ENCODE measurements at regions not wholly inside any gene's neighbourhood (a gene's known extent, or its start where the extent isn't known, plus 50 kb on each side); places are given as distances from the start of the nearest gene placed in this dataset.
"Not testable (repeated sequence)": the region's sequence is repeated elsewhere in the genome, so short reads cannot be mapped to it uniquely, and the experiment has no call there.

DNA sequence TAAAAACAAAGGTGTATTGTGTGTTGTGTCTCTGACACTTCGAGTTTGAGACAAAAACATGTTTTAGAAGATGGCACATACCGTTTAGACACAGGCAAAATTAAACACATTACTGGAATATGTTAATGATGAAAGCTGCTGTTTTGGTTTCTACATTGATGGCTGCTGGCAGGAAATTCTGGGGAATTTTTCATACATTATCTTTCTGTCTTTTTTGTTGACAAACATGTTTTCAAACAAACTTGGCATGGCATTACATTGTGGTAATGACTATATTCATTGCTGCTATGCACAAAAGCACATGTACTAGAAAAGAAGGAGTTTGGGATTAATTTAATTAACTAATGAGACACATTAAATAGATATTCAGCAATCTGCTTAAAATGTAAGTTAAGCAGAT lies 1187.6 kb downstream of the OLFM4 start:
- H3K4me3 Mint-ChIP-seq = no peak overlapping the region
- no peak overlapping the region for H3K27ac Mint-ChIP-seq (ENCODE audit: low read depth)
- no peaks in the 10 kb centered on the region for H3K27me3 Mint-ChIP-seq
- DNase-seq (ENCODE audit: low spot score in 2 of 2) (no peak), ATAC-seq (replicated peaks; ENCODE audit: extremely low read depth, poor library complexity, severe bottlenecking) (no peak)
- H3K36me3 Mint-ChIP-seq (ENCODE audit: insufficient read depth) = no peaks in the 10 kb centered on the region
- H3K9me3 Mint-ChIP-seq = peaks cover 34% of the 10 kb centered on the region
- no peaks in the 10 kb centered on the region for H3K4me1 Mint-ChIP-seq

DNA sequence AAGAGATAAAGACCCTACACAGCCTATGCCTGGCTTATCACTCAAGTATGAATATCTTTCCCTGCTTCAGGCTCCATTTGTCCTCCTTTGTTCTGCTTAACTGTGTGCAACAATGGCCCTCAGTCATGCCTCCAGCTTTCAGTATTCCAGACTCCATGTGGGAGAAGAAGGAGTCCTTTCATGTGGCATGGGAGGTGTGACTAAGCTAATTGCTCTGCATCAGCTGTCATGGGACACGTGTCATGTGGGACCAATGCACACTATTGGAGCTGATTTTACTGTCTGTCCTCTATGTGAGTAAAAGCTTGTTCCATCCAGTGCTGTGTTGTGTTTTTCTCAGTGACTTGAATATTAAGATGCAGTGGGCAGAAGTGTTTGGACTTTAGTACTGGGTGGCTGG lies 1198.3 kb downstream of the OLFM4 start:
- Mint-ChIP-seq H3K9me3 (peaks cover 21% of the 10 kb centered on the region), H3K36me3 (ENCODE audit: insufficient read depth) (no peaks in the 10 kb centered on the region), H3K4me1 (no peaks in the 10 kb centered on the region), H3K4me3 (no peak overlapping the region), H3K27ac (ENCODE audit: low read depth) (no peak overlapping the region), H3K27me3 (no peaks in the 10 kb centered on the region)
- ATAC-seq (replicated peaks; ENCODE audit: extremely low read depth, poor library complexity, severe bottlenecking) (no peak), DNase-seq (ENCODE audit: low spot score in 2 of 2) (no peak)

DNA sequence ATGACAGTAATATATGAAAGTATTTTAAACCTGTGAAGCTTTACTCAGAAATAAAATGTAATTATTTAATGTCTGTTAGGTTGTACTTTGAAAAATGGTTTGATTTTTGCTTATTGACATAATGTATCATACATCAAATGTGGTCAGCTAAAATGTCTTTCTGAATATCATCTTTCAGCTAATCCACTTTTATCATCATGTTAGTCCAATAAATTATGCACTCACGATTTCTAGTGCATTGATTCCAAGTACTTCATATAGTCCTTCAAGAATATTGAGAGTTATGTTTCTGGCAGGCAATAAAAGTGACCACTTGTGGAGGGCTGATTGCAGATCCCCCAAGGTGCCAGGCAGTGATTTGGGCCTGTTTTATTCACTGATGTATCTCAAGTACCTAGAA lies 1204.1 kb downstream of the OLFM4 start:
- no peaks in the 10 kb centered on the region for H3K36me3 Mint-ChIP-seq (ENCODE audit: insufficient read depth)

DNA sequence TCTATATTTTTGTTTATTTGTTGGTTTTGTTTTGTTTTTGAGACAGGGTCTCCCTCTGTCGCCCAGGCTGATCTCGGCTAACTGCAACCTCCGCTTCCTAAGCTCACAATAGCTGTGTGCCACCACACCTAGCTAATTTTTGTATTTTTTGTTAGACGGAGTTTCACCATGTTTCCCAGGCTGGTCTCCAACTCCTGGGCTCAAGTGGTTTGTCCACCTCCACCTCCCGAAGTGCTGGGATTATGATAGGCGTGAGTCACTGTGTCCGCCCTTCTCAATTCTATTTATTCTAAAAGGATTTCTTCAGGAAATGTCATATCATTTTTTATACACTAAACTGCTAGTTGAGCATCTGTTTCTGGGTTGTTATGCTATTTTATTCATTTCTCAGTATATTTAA lies 1206.0 kb downstream of the OLFM4 start:
- Mint-ChIP-seq H3K4me3 (no peak overlapping the region), H3K27ac (ENCODE audit: low read depth) (no peak overlapping the region), H3K9me3 (peaks cover 6% of the 10 kb centered on the region), H3K4me1 (no peaks in the 10 kb centered on the region), H3K27me3 (no peaks in the 10 kb centered on the region), H3K36me3 (ENCODE audit: insufficient read depth) (no peaks in the 10 kb centered on the region)
- DNase-seq (ENCODE audit: low spot score in 2 of 2) (no peak), ATAC-seq (replicated peaks; ENCODE audit: extremely low read depth, poor library complexity, severe bottlenecking) (no peak)

More for the DNA sequence above, 1204.1 kb downstream of the OLFM4 start:
- H3K27ac Mint-ChIP-seq (ENCODE audit: low read depth) = no peak overlapping the region
- peaks cover 6% of the 10 kb centered on the region for H3K9me3 Mint-ChIP-seq
- no peaks in the 10 kb centered on the region for H3K27me3 Mint-ChIP-seq
- no peaks in the 10 kb centered on the region for H3K4me1 Mint-ChIP-seq
- ATAC-seq (replicated peaks; ENCODE audit: extremely low read depth, poor library complexity, severe bottlenecking) (no peak), DNase-seq (ENCODE audit: low spot score in 2 of 2) (no peak)
- H3K4me3 Mint-ChIP-seq = no peak overlapping the region

DNA sequence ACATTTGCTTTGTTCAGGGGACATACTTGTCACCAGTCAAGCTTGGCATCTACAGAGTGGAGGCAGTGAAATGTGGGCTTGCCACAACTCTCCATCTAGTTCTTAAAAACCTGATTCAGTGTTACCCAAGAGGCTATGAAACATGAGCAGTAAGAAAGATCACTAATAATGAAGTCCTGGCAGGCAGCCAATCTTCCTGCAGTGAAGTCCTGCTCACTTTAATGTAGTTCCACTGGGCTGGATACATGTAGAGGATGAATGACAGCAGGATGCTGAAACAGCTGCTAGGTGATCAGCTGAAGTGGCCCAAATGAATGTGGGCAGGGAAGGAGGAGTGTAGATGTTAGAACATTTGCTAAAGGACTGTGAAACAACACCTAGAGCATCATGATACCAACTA lies 1213.1 kb downstream of the OLFM4 start:
- ATAC-seq (replicated peaks; ENCODE audit: extremely low read depth, poor library complexity, severe bottlenecking) = no peak
- no peak for DNase-seq (ENCODE audit: low spot score in 2 of 2)
- Mint-ChIP-seq H3K4me1 (no peaks in the 10 kb centered on the region), H3K9me3 (peaks cover 20% of the 10 kb centered on the region), H3K36me3 (ENCODE audit: insufficient read depth) (no peaks in the 10 kb centered on the region), H3K27ac (ENCODE audit: low read depth) (no peak overlapping the region), H3K4me3 (no peak overlapping the region), H3K27me3 (no peaks in the 10 kb centered on the region)

DNA sequence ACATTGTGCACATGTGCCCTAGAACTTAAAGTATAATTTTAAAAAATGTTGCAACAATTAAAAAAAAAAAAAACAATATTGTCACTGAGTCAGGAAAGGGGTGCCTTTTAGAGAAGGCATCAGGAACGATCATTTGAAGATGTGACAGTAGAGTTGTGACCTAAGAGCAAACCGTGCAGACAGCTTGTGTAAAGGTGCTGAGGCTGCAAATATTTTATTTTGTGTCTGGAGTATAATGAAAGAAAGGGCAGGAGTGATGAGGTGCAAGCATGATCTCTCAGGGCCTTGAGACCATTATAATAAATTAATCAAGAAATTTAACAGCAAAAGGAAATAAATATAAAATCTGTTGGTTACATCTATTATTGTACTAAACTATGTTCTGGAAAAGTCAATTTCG lies 1219.7 kb downstream of the OLFM4 start:
- H3K4me1 Mint-ChIP-seq = no peaks in the 10 kb centered on the region
- no peak overlapping the region for H3K27ac Mint-ChIP-seq (ENCODE audit: low read depth)
- no peaks in the 10 kb centered on the region for H3K27me3 Mint-ChIP-seq
- DNase-seq (ENCODE audit: low spot score in 2 of 2) = no peak
- no peaks in the 10 kb centered on the region for H3K36me3 Mint-ChIP-seq (ENCODE audit: insufficient read depth)
- no peak overlapping the region for H3K4me3 Mint-ChIP-seq
- peaks cover 13% of the 10 kb centered on the region for H3K9me3 Mint-ChIP-seq
- no peak for ATAC-seq (replicated peaks; ENCODE audit: extremely low read depth, poor library complexity, severe bottlenecking)

DNA sequence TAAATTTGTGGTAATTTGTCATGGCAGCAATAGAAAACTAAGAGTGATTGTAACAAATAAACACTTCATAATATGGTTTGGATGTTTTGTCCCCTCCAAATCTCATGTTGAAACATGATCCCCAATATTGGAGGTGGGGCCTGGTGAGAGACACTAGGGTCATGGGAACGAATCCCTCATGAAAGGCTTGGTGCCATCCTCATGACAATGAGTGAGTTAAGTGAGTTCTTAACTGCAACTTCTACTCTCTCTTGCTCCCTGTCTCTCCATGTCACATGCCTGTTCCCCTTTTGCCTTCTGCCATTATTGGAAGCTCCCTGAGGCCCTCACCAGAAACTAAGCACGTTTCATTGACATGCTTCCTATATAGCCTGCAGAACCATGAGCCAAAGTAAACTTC lies 1233.2 kb downstream of the OLFM4 start:
- H3K4me1 Mint-ChIP-seq = no peaks in the 10 kb centered on the region
- no peak overlapping the region for H3K4me3 Mint-ChIP-seq
- no peak for ATAC-seq (replicated peaks; ENCODE audit: extremely low read depth, poor library complexity, severe bottlenecking)
- H3K27me3 Mint-ChIP-seq = no peaks in the 10 kb centered on the region
- H3K36me3 Mint-ChIP-seq (ENCODE audit: insufficient read depth) = no peaks in the 10 kb centered on the region
- no peak for DNase-seq (ENCODE audit: low spot score in 2 of 2)
- H3K9me3 Mint-ChIP-seq = peaks cover 28% of the 10 kb centered on the region
- no peak overlapping the region for H3K27ac Mint-ChIP-seq (ENCODE audit: low read depth)

DNA sequence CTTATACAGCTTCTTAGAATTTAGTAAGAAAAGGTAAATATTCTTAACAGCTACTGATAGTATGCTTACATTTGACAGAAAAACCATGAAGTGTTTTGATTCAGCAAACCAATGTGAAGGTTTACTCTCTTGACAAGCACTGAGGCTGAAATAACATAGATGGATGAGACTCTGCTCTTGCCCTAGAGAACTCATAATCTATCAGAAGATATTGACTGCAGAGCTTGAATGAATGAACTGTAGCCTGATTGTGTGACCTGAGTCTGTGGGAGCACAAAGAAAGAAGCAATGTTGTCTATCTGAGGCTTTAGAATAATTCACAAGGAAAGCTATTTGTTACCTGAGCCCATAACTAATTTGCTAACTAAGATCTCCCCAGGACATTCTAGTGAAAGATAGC lies 1235.3 kb downstream of the OLFM4 start:
- H3K4me1 Mint-ChIP-seq = no peaks in the 10 kb centered on the region
- H3K9me3 Mint-ChIP-seq = peaks cover 15% of the 10 kb centered on the region
- H3K4me3 Mint-ChIP-seq = no peak overlapping the region
- H3K27ac Mint-ChIP-seq (ENCODE audit: low read depth) = no peak overlapping the region
- ATAC-seq (replicated peaks; ENCODE audit: extremely low read depth, poor library complexity, severe bottlenecking) (no peak), DNase-seq (ENCODE audit: low spot score in 2 of 2) (no peak)
- no peaks in the 10 kb centered on the region for H3K27me3 Mint-ChIP-seq
- peaks cover 2% of the 10 kb centered on the region for H3K36me3 Mint-ChIP-seq (ENCODE audit: insufficient read depth)

DNA sequence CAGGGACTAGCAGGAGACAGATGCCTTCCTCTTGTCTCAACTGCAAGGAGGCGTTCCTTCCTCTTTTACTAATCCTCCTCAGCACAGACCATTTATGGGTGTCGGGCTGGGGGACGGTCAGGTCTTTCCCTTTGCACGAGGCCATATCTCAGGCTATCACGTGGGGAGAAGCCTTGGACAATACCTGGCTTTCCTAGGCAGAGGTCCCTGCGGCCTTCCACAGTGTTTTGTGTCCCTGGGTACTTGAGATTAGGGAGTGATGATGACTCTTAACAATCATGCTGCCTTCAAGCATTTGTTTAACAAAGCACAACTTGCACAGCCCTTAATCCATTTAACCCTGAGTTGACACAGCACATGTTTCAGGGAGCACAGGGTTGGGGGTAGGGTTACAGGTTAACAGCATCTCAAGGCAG lies 1238.6 kb downstream of the OLFM4 start:
- H3K27me3 Mint-ChIP-seq; DNase-seq (ENCODE audit: low spot score in 2 of 2); H3K27ac Mint-ChIP-seq (ENCODE audit: low read depth); H3K4me1 Mint-ChIP-seq; H3K36me3 Mint-ChIP-seq (ENCODE audit: insufficient read depth); H3K4me3 Mint-ChIP-seq; ATAC-seq (replicated peaks; ENCODE audit: extremely low read depth, poor library complexity, severe bottlenecking): not testable (repeated sequence)
- peaks cover 33% of the 10 kb centered on the region for H3K9me3 Mint-ChIP-seq

DNA sequence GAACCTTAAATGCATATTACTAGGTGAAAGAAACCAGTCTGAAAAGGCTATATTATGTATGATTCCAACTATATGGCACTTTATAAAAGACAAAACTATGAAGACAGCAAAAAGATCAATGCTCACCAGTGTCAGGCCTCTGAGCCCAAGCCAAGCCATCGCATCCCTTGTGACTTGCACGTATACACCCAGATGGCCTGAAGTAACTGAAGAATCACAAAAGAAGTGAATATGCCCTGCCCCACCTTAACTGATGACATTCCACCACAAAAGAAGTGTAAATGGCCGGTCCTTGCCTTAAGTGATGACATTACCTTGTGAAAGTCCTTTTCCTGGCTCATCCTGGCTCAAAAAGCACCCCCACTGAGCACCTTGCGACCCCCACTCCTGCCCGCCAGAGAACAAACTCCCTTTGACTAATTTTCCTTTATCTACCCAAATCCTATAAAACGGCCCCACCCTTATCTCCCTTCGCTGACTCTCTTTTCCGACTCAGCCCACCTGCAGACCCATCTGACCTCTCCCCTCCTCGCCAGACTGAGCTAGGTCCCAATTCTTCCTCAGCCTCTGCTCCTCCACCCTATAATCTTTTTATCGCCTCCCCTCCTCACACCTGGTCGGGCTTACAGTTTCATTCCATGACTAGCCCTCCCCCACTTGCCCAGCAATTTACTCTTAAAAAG lies 1239.5 kb downstream of the OLFM4 start:
- not testable (repeated sequence) for ATAC-seq (replicated peaks; ENCODE audit: extremely low read depth, poor library complexity, severe bottlenecking)

DNA sequence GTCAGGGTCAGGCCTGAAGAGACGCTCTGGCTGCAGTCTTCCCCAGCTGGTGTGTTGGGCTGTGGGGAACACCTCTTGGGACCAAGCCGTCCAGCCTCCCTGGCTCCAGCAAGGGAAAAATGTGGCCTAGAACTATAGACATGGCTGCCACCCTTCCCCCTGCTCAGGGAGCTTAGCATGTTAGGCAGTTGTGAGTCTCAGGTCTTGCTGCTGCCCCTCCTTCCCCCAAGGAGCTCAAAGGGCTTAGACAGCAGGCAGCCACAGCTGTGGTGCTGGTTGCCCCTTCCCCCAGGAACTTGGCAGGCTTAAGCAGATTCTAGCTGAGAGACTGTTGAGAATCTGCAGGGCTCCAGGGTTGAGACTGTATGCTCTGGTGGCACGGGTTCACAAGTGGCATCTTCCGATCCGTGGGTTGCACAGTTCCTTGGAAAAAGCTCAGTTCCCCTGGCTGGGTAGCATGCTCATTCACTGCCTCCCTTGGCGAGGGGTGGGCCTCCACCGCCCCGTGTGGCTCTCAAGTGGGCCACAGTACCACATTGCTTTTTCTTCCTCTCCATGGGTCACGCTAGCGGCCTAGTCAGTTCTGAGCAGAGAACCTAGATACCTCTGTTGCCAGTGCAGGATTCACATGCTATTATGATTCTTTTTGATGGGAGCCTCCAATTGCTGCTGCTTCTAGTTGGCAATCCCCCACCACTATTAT lies 1258.6 kb downstream of the OLFM4 start:
- H3K27me3 Mint-ChIP-seq = no peaks in the 10 kb centered on the region
- no peak overlapping the region for H3K27ac Mint-ChIP-seq (ENCODE audit: low read depth)
- DNase-seq (ENCODE audit: low spot score in 2 of 2) (no peak), ATAC-seq (replicated peaks; ENCODE audit: extremely low read depth, poor library complexity, severe bottlenecking) (no peak)
- peaks cover 30% of the 10 kb centered on the region for H3K9me3 Mint-ChIP-seq
- H3K4me3 Mint-ChIP-seq = no peak overlapping the region
- no peaks in the 10 kb centered on the region for H3K4me1 Mint-ChIP-seq
- no peaks in the 10 kb centered on the region for H3K36me3 Mint-ChIP-seq (ENCODE audit: insufficient read depth)

More for the DNA sequence above, 1239.5 kb downstream of the OLFM4 start:
- not testable (repeated sequence) for H3K27me3 Mint-ChIP-seq; H3K36me3 Mint-ChIP-seq (ENCODE audit: insufficient read depth); H3K27ac Mint-ChIP-seq (ENCODE audit: low read depth); H3K4me3 Mint-ChIP-seq; H3K4me1 Mint-ChIP-seq; DNase-seq (ENCODE audit: low spot score in 2 of 2)
- H3K9me3 Mint-ChIP-seq = peaks cover 24% of the 10 kb centered on the region

DNA sequence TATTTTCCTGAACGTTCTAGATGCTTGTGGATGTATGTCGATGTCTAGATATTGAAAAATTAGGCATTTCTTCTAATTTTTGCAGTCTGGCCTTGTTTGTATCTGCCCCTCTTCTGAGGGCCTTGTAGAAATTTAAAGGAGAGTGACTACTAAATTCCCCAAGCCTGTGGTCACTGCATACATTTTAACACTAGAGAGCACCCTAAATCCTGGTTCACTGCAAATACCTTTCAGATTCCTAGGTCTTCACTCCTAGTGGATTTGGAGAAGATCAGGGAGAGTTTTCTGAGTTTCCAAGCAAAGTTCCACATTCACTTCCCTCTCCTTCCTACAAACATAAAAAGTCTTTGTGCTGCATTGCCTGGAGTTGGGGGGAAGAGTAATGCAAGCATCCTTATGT lies 1272.5 kb downstream of the OLFM4 start:
- Mint-ChIP-seq H3K4me3 (no peak overlapping the region), H3K27ac (ENCODE audit: low read depth) (no peak overlapping the region), H3K4me1 (no peaks in the 10 kb centered on the region), H3K9me3 (peaks cover 39% of the 10 kb centered on the region), H3K36me3 (ENCODE audit: insufficient read depth) (no peaks in the 10 kb centered on the region), H3K27me3 (no peaks in the 10 kb centered on the region)
- no peak for ATAC-seq (replicated peaks; ENCODE audit: extremely low read depth, poor library complexity, severe bottlenecking)
- no peak for DNase-seq (ENCODE audit: low spot score in 2 of 2)

DNA sequence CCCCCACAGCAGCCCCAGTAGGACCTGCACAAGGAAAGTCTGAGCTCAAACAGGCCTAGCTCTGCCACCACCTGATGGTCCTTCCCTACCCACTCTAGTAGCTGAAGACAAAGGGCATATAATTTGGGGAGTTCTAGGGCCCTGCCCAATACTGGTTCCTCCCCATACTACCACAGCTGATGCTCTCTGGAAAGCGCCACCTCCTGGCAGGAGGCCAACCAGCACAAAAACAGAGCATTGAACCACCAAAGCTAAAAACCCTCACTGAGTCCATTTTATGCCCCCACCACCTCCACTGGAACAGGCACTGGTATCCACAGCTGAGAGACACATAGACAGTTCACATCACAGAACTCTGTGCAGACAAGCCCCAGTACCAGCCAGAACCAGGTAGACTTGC lies 1276.8 kb downstream of the OLFM4 start:
- ATAC-seq (replicated peaks; ENCODE audit: extremely low read depth, poor library complexity, severe bottlenecking) (no peak), DNase-seq (ENCODE audit: low spot score in 2 of 2) (no peak)
- H3K36me3 Mint-ChIP-seq (ENCODE audit: insufficient read depth) = no peaks in the 10 kb centered on the region
- H3K4me1 Mint-ChIP-seq = no peaks in the 10 kb centered on the region
- no peak overlapping the region for H3K4me3 Mint-ChIP-seq
- H3K27me3 Mint-ChIP-seq = no peaks in the 10 kb centered on the region
- H3K27ac Mint-ChIP-seq (ENCODE audit: low read depth) = no peak overlapping the region
- H3K9me3 Mint-ChIP-seq = peaks cover 40% of the 10 kb centered on the region

Measured in central memory CD8-positive, alpha-beta T cell (primary cell).